ENCODE measurements at regions not wholly inside any gene's neighbourhood (a gene's known extent, or its start where the extent isn't known, plus 50 kb on each side); places are given as distances from the start of the nearest gene placed in this dataset.

- H3K4me3 Mint-ChIP-seq: no peak overlapping the region
- no peak overlapping the region for H3K23ac ChIP-seq (ENCODE audit: insufficient read length, low read depth, low read length)
- H3K4me2 ChIP-seq (ENCODE audit: insufficient read depth, insufficient read length, low read length): no peak overlapping the region
- no peak overlapping the region for H2BK20ac ChIP-seq (ENCODE audit: low read depth, low read length, poor library complexity, severe bottlenecking)
- H3K4me1 ChIP-seq (ENCODE audit: insufficient read depth, low read length): no peaks in the 10 kb centered on the region
- no peak overlapping the region for H3K18ac ChIP-seq (ENCODE audit: insufficient read length, low read depth, low read length)
- no peaks in the 10 kb centered on the region for H3K23me2 ChIP-seq (ENCODE audit: insufficient read length, low read depth, low read length, poor library complexity, severe bottlenecking)
- H3K4ac ChIP-seq (ENCODE audit: low read depth, low read length): no peak overlapping the region
- no peak overlapping the region for H2BK120ac ChIP-seq (ENCODE audit: low read depth, low read length, poor library complexity, severe bottlenecking)
- H3K36me3 Mint-ChIP-seq (ENCODE audit: insufficient read depth in 1 of 3, low read depth in 3 of 3): no peaks in the 10 kb centered on the region
- no peak overlapping the region for H2BK5ac ChIP-seq (ENCODE audit: insufficient read length, low read length)
- no peak overlapping the region for H2BK15ac ChIP-seq (ENCODE audit: low read depth, low read length)
- DNase-seq: no peak
- H4K20me1 ChIP-seq (ENCODE audit: control insufficient read depth, insufficient read depth, insufficient read length): no peaks in the 10 kb centered on the region
- no peak overlapping the region for H2AFZ ChIP-seq (ENCODE audit: low read length)
- H3K27ac ChIP-seq (ENCODE audit: insufficient read length, low read depth, low read length): no peak overlapping the region
- no peak overlapping the region for H3T11ph ChIP-seq (ENCODE audit: low read length)
- H3K27me3 ChIP-seq (ENCODE audit: insufficient read depth, low read length): no peaks in the 10 kb centered on the region
- no peaks in the 10 kb centered on the region for H3K79me1 ChIP-seq (ENCODE audit: insufficient read depth, low read depth, low read length, poor library complexity, severe bottlenecking)
- H4K5ac ChIP-seq (ENCODE audit: insufficient read length, low read depth, low read length): no peak overlapping the region
- H3K4me1 Mint-ChIP-seq: no peaks in the 10 kb centered on the region
- no peak overlapping the region for H2AK5ac ChIP-seq (ENCODE audit: insufficient read length, low read length)
- no peak overlapping the region for H2BK12ac ChIP-seq (ENCODE audit: insufficient read length, low read depth, low read length)
- no peak overlapping the region for H3K56ac ChIP-seq (ENCODE audit: insufficient read length, low read depth, low read length)
- no peak overlapping the region for H4K91ac ChIP-seq (ENCODE audit: insufficient read length, low read depth, low read length)
- no peak overlapping the region for H3K9ac ChIP-seq (ENCODE audit: extremely low read depth, insufficient read length, low read length)
- TF ChIP-seq CTCF (conservative IDR thresholded peaks at IDR 0.05): no peak
- no peaks in the 10 kb centered on the region for H3K9me3 Mint-ChIP-seq
- H3K27ac Mint-ChIP-seq: no peak overlapping the region
- WGBS (ENCODE audit: extremely low coverage, insufficient read length, low lambda C conversion rate): no CpG with 5 or more reads among the region's 2 CpGs
- H3K14ac ChIP-seq (ENCODE audit: insufficient read depth, low read length): no peak overlapping the region
- no peaks in the 10 kb centered on the region for H3K9me3 ChIP-seq (ENCODE audit: control insufficient read depth, low read depth, low read length)
- H3K27me3 Mint-ChIP-seq (ENCODE audit: low read depth): no peaks in the 10 kb centered on the region
- no peaks in the 10 kb centered on the region for H3K79me2 ChIP-seq (ENCODE audit: insufficient read depth, low read length)
- no peak overlapping the region for H4K8ac ChIP-seq (replicated peaks; ENCODE audit: insufficient read length, low read depth, low read length)
Observed at GRCh38 chr6:63449714-63450113, 122.6 kb upstream of the LOC128125822 start.

All from H9 (cell line).